ENCODE measurements at regions not wholly inside any gene's neighbourhood (a gene's known extent, or its start where the extent isn't known, plus 50 kb on each side); places are given as distances from the start of the nearest gene placed in this dataset.

GRCh38 chr3:178137206-178137605 is 399.0 kb upstream of the KCNMB2 start:
- TF ChIP-seq EZH2phosphoT487 (IDR thresholded peaks at IDR 0.05; ENCODE audit: borderline replicate concordance, low read length): no peak
- TF ChIP-seq, protein P1, sequence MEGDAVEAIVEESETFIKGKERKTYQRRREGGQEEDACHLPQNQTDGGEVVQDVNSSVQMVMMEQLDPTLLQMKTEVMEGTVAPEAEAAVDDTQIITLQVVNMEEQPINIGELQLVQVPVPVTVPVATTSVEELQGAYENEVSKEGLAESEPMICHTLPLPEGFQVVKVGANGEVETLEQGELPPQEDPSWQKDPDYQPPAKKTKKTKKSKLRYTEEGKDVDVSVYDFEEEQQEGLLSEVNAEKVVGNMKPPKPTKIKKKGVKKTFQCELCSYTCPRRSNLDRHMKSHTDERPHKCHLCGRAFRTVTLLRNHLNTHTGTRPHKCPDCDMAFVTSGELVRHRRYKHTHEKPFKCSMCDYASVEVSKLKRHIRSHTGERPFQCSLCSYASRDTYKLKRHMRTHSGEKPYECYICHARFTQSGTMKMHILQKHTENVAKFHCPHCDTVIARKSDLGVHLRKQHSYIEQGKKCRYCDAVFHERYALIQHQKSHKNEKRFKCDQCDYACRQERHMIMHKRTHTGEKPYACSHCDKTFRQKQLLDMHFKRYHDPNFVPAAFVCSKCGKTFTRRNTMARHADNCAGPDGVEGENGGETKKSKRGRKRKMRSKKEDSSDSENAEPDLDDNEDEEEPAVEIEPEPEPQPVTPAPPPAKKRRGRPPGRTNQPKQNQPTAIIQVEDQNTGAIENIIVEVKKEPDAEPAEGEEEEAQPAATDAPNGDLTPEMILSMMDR (IDR thresholded peaks at IDR 0.05; ENCODE audit: low read depth, low read length, poor library complexity, severe bottlenecking): no peak
